Stimulated activated CD4-positive, alpha-beta T cell treated with anti-CD3 and anti-CD28 coated beads, TNF-alpha, amount 100 ng/mL, for 48 hours (primary cell): ENCODE measurements at regions not wholly inside any gene's neighbourhood (a gene's known extent, or its start where the extent isn't known, plus 50 kb on each side); places are given as distances from the start of the nearest gene placed in this dataset.
"Not testable (repeated sequence)": the region's sequence is repeated elsewhere in the genome, so short reads cannot be mapped to it uniquely, and the experiment has no call there.

Source experiments
- DNase-seq, 3 donors: peaks; one replicate each; pipeline ENCODE4 v3.0.0-alpha.2; 2020; ENCODE audit warnings: low read depth in 3 of 3

- DNase-seq, result no peak
Observed at GRCh38 chr15:96582473-96582872, 252.0 kb downstream of the NR2F2 start.

- DNase-seq, result no peak
Observed at GRCh38 chr15:96583671-96584070, 253.2 kb downstream of the NR2F2 start.

- DNase-seq, result no peak
Observed at GRCh38 chr15:96585484-96586386, 255.2 kb downstream of the NR2F2 start.

GRCh38 chr15:96586901-96587300 is 256.4 kb downstream of the NR2F2 start:
- DNase-seq, result no peak

- no peak for DNase-seq
Observed at GRCh38 chr15:96589864-96590263, 259.4 kb downstream of the NR2F2 start.

- no peak for DNase-seq
Observed at GRCh38 chr15:96593735-96594134, 263.2 kb downstream of the NR2F2 start.

GRCh38 chr15:96595951-96596350 is 265.5 kb downstream of the NR2F2 start:
- DNase-seq, result no peak

- DNase-seq, result no peak
Observed at GRCh38 chr15:96598514-96598913, 268.0 kb downstream of the NR2F2 start.

- no peak for DNase-seq
Observed at GRCh38 chr15:96599268-96599667, 268.8 kb downstream of the NR2F2 start.

GRCh38 chr15:96600350-96600749 is 269.9 kb downstream of the NR2F2 start:
- no peak for DNase-seq

- no peak for DNase-seq
Observed at GRCh38 chr15:96606617-96607016, 276.1 kb downstream of the NR2F2 start.

- DNase-seq, result no peak
Observed at GRCh38 chr15:96610757-96611156, 280.3 kb downstream of the NR2F2 start.

- no peak for DNase-seq
Observed at GRCh38 chr15:96612917-96613316, 282.4 kb downstream of the NR2F2 start.

- no peak for DNase-seq
Observed at GRCh38 chr15:96619174-96619573, 288.7 kb downstream of the NR2F2 start.

GRCh38 chr15:96622714-96623113 is 292.2 kb downstream of the NR2F2 start:
- DNase-seq, result no peak

- no peak for DNase-seq
Observed at GRCh38 chr15:96625256-96625655, 294.8 kb downstream of the NR2F2 start.

GRCh38 chr15:96627031-96627568 is 296.6 kb downstream of the NR2F2 start:
- no peak for DNase-seq

GRCh38 chr15:96629511-96629910 is 299.0 kb downstream of the NR2F2 start:
- DNase-seq, result no peak

- DNase-seq, result no peak
Observed at GRCh38 chr15:96638793-96639192, 308.3 kb downstream of the NR2F2 start.

GRCh38 chr15:96645796-96646195 is 315.3 kb downstream of the NR2F2 start:
- no peak for DNase-seq

- DNase-seq, result no peak
Observed at GRCh38 chr15:96648866-96649265, 318.4 kb downstream of the NR2F2 start.

GRCh38 chr15:96657096-96657495 is 326.6 kb downstream of the NR2F2 start:
- DNase-seq, result no peak

- not testable (repeated sequence) for DNase-seq
Observed at GRCh38 chr15:96666979-96667378, 336.5 kb downstream of the NR2F2 start.
